Stimulated activated CD4-positive, alpha-beta T cell treated with anti-CD3 and anti-CD28 coated beads, Interleukin-4, amount 100 ng/mL, for 24 hours (primary cell): ENCODE measurements at regions not wholly inside any gene's neighbourhood (a gene's known extent, or its start where the extent isn't known, plus 50 kb on each side); places are given as distances from the start of the nearest gene placed in this dataset.
A peak's percentile ranks its signal among the peaks of the same experiment; 100 is the strongest.
"Not testable (repeated sequence)": the region's sequence is repeated elsewhere in the genome, so short reads cannot be mapped to it uniquely, and the experiment has no call there.

Experiments
- DNase-seq: peaks from one replicate; pipeline ENCODE4 v3.0.0-alpha.2; 2020

- DNase-seq: no peak
These were observed 87.7 kb downstream of the UTP18 start for GRCh38 chr17:51347851-51348584.

GRCh38 chr17:51351080-51351479, 90.7 kb downstream of the UTP18 start:
- no peak for DNase-seq

- no peak for DNase-seq
These were observed 91.5 kb downstream of the UTP18 start for GRCh38 chr17:51351890-51352289.

- no peak for DNase-seq
These were observed 92.5 kb downstream of the UTP18 start for GRCh38 chr17:51352798-51353197.

- no peak for DNase-seq
These were observed 93.0 kb downstream of the UTP18 start for GRCh38 chr17:51353296-51353695.

GRCh38 chr17:51354936-51355335, 94.6 kb downstream of the UTP18 start:
- no peak for DNase-seq

- DNase-seq: no peak
These were observed 95.4 kb downstream of the UTP18 start for GRCh38 chr17:51355441-51356410.

GRCh38 chr17:51359055-51359454, 98.7 kb downstream of the UTP18 start:
- no peak for DNase-seq

- no peak for DNase-seq
These were observed 102.7 kb downstream of the UTP18 start for GRCh38 chr17:51362811-51363585.

- no peak for DNase-seq
These were observed 104.7 kb downstream of the UTP18 start for GRCh38 chr17:51365090-51365489.

- no peak for DNase-seq
These were observed 106.5 kb downstream of the UTP18 start for GRCh38 chr17:51366866-51367265.

- DNase-seq: not testable (repeated sequence)
These were observed 107.5 kb downstream of the UTP18 start for GRCh38 chr17:51367836-51368235.

- peak; percentile 53 for DNase-seq
These were observed 111.4 kb downstream of the UTP18 start for GRCh38 chr17:51371732-51372151.

GRCh38 chr17:51372345-51373004, 112.1 kb downstream of the UTP18 start:
- peak; percentile 13 for DNase-seq

GRCh38 chr17:51373489-51374152, 113.3 kb downstream of the UTP18 start:
- no peak for DNase-seq

GRCh38 chr17:51374209-51374608, 113.9 kb downstream of the UTP18 start:
- DNase-seq: no peak

- DNase-seq: no peak
These were observed 115.4 kb downstream of the UTP18 start for GRCh38 chr17:51375771-51376170.

GRCh38 chr17:51376739-51377138, 116.4 kb downstream of the UTP18 start:
- DNase-seq: no peak

- DNase-seq: no peak
These were observed 120.9 kb downstream of the UTP18 start for GRCh38 chr17:51381262-51381661.

GRCh38 chr17:51385208-51385607, 124.9 kb downstream of the UTP18 start:
- no peak for DNase-seq

- no peak for DNase-seq
These were observed 127.2 kb downstream of the UTP18 start for GRCh38 chr17:51387582-51387981.

- no peak for DNase-seq
These were observed 127.6 kb downstream of the UTP18 start for GRCh38 chr17:51387986-51388385.
